TTC549 (cell line): ENCODE measurements at regions not wholly inside any gene's neighbourhood (a gene's known extent, or its start where the extent isn't known, plus 50 kb on each side); places are given as distances from the start of the nearest gene placed in this dataset.

Experiments
- FAIRE-seq: peaks from 2 replicates; lab custom pipeline; 2012; peaks lifted over from hg19 to GRCh38; lab: Jason Lieb, UNC

DNA sequence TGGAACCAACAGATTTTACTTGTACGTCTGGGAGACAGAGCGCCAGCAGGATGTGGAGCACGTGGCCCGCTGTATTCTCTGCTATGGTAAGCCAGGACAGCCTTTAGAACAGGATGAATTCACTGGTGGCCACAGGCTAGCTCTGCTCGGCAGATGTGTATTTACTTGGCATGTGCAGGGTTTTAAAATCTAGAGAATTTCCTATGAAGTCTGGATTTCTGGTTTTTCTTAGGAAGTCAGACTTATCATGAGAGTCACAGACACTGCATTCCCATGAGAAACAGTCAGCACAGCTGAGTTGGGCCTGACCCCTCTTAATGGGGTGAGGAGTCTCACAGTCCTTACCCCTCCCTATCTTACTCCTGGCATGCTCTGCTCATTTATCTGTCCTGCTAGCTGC, 84.6 kb upstream of the COL6A5 start:
- FAIRE-seq = no peak

DNA sequence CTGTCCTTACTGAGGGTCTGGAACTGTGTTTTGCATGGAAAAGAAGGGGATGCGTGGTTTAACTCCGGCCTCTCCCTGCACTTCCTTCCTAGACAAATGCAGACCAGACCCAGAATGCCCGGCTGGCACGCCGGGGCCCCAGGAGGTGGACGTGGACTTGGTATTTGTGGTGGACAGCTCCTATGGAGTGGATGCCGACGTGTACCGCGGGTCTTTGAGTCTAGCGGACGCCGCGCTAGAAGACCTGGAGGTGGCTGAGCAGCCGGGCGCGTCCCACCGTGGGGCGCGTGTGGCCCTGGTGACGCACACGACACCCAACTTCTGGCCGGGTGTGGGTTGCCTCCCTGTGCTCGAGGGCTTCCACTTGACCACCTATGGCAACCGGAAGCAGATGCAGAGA, 81.8 kb upstream of the COL6A5 start:
- FAIRE-seq = no peak

DNA sequence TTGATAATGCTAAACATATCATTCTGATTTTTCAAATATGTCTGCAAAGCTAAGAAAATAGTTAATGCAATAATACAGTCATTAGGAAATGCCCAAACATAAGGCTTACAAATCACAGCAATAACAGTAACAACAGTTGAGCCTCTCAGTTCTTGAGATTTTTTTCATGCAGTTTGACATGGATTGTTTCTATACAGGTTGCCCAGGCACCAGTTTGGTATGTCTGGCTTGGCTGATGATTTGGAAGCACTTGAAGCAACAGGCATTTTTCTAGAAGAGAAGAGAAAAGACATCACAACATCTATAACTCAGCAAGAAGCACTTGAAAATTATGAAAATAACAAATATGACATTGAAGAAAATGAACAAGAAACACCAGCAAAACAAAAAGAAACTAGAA, 78.7 kb upstream of the COL6A5 start:
- no peak for FAIRE-seq

DNA sequence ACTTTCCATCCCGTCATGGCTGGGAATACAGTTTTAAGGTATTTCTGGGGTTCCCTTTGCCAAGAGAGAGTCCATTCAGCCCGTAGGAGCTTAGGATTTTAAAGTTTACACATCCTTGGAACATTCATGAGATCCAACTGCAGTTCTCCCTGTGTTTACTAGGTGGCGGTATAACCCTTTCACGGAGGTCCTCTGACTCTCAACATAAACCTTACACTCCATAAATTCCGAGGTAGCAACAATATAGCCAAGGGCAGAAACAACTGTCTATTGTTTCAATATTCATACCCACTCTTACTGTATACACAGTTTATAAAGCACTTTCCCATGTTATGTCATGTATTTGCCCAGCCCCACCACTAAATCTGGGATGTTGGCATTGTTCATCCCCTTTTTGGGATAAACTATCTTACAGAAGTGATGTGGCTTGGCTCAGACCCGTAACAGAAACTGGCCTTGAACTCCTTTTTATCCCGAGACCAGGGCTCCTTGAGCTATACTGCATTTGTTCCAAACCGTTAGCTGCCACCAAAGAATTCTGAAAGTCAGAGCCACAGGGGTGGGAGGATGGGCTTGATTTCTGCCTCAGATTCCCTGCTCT, 69.2 kb upstream of the COL6A5 start:
- peak; percentile 29 for FAIRE-seq

DNA sequence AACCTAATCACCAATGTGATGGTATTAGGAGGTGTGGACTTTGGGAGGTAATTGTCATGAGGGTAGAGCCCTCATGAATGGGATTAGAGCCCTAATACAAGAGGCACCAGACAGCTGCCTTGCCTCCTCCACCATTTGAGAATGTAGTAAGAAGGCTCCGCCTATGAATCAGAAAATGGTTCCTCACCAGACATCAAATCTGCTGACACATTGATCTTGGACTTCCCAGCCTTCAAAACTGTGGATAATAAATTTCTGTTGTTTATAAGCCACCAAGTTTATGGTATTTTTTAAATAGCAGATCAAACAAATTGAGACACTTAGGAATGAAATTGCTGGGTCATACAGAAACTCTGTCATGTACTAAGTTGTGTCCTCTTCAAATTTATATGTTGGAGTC, 56.8 kb upstream of the COL6A5 start:
- no peak for FAIRE-seq

DNA sequence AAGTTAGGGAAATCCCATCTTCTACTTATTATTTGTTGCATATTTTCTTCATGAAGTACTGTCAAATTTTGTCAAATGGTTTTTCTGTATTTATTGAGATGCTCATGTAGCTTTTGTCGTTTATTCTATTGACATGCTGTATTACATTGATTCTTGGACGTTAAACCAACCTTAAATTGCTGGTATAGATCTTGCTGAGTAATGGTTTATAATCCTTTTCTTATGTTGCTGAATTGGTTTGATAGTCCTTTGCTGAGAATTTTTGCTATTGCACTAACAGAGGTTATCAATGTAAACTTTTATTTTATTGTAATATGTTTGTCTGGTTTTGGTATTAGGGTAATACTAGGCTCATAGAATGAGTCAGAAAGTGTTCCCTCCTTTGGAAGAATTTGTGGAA, 54.3 kb upstream of the COL6A5 start:
- FAIRE-seq = no peak

DNA sequence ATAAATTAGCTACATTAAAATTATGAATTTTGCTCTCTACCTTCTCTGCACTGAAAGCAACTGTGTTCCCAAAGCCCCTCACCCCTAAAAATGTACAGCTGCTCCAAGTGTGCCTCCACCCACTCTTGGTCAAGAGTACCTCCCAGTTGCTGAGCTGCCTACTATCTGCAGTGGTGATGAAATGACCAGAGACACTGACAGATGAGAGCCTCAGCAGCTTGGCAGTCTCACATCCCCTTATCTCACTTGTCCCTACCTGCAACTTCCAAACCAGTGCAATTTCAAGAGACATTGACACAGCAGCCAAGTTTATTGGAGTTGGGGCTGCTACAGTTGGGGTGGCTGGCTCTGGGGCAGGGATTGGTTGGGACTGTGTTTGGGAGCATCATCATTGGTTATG, 52.2 kb upstream of the COL6A5 start:
- FAIRE-seq = no peak
